GM12878 (cell line): ENCODE measurements at regions not wholly inside any gene's neighbourhood (a gene's known extent, or its start where the extent isn't known, plus 50 kb on each side); places are given as distances from the start of the nearest gene placed in this dataset.

Source experiments
- CTCF ChIP-seq, 3 experiments: IDR thresholded peaks in 2 of 3; conservative IDR thresholded peaks in 1 of 3; 2 replicates each; pipeline ENCODE4 v1.5.1; 2011; ENCODE audit warnings: low read depth in 3 of 3, low read length in 3 of 3, mild to moderate bottlenecking in 3 of 3, control low read depth in 2 of 3, moderate library complexity in 2 of 3, inconsistent platforms in 1 of 3, mixed read lengths in 1 of 3; ENCODE audit not compliant: control insufficient read depth in 2 of 3, insufficient read depth in 1 of 3; ENCODE audit errors: extremely low read depth in 1 of 3
- DPF2 ChIP-seq: fragments of 450-650 bp; IDR thresholded peaks from 2 replicates; pipeline ENCODE4 v1.6.1; 2017; ENCODE audit warnings: mild to moderate bottlenecking
- EP300 ChIP-seq, 2 experiments: fragments of 150-350 bp in 1 of 2; IDR thresholded peaks; 2 replicates each; pipeline ENCODE4 v1.6.1; 2011 to 2012; ENCODE audit warnings: low read depth in 2 of 2, low read length in 2 of 2, borderline replicate concordance in 1 of 2, improper control_type of control experiment in 1 of 2, inconsistent platforms in 1 of 2; ENCODE audit not compliant: control insufficient read depth in 1 of 2
- EZH2 ChIP-seq: IDR thresholded peaks from 2 replicates; pipeline ENCODE4 v1.6.1; 2012; ENCODE audit warnings: low read depth, mild to moderate bottlenecking, control low read depth, inconsistent platforms, low read length, borderline replicate concordance; ENCODE audit not compliant: control insufficient read depth
- FOXK2 ChIP-seq: fragments of 450-650 bp; IDR thresholded peaks from 2 replicates; pipeline ENCODE4 v1.6.1; 2017; ENCODE audit warnings: mild to moderate bottlenecking, moderate library complexity
- FOXM1 ChIP-seq: IDR thresholded peaks from 2 replicates; pipeline ENCODE4 v1.6.1; 2012; ENCODE audit warnings: low read depth, mild to moderate bottlenecking, inconsistent platforms, low read length, moderate library complexity
- NFIC ChIP-seq: IDR thresholded peaks from 2 replicates; pipeline ENCODE4 v1.6.1; 2012; ENCODE audit warnings: low read depth, mild to moderate bottlenecking, inconsistent platforms, low read length, moderate library complexity
- NFYB ChIP-seq: IDR thresholded peaks from 2 replicates; pipeline ENCODE4 v1.6.1; 2011; ENCODE audit warnings: low read depth, mild to moderate bottlenecking, low read length, improper control_type of control experiment, moderate library complexity; ENCODE audit not compliant: insufficient read depth
- POLR2A ChIP-seq: IDR thresholded peaks from 2 replicates; pipeline ENCODE4 v1.6.1; 2011; ENCODE audit warnings: low read depth, mild to moderate bottlenecking, low read length
- POLR2AphosphoS5 ChIP-seq: IDR thresholded peaks from 2 replicates; pipeline ENCODE4 v1.6.1; 2011; ENCODE audit warnings: mild to moderate bottlenecking, low read length, inconsistent platforms
- REST ChIP-seq: IDR thresholded peaks from 2 replicates; pipeline ENCODE4 v1.6.1; 2012; ENCODE audit warnings: mild to moderate bottlenecking, low read depth, low read length

- TF ChIP-seq CTCF (IDR thresholded peaks at IDR 0.05 in 2 of 3, conservative IDR thresholded peaks at IDR 0.05 in 1 of 3; ENCODE audit: control insufficient read depth in 2 of 3, extremely low read depth in 1 of 3, insufficient read depth in 1 of 3, low read depth in 3 of 3, low read length in 3 of 3) (no peak), REST (no peak), FOXM1 (no peak), POLR2A (no peak), NFIC (no peak), EP300 (IDR thresholded peaks at IDR 0.05; ENCODE audit: borderline replicate concordance in 1 of 2, control insufficient read depth in 1 of 2, low read depth in 2 of 2, low read length in 2 of 2) (no peak), EZH2 (no peak), DPF2 (no peak), FOXK2 (no peak), POLR2AphosphoS5 (no peak), NFYB (no peak)
Measured at GRCh38 chr11:28520291-28520690, 412.1 kb downstream of the METTL15 start.
